ENCODE measurements at regions not wholly inside any gene's neighbourhood (a gene's known extent, or its start where the extent isn't known, plus 50 kb on each side); places are given as distances from the start of the nearest gene placed in this dataset.
A peak's percentile ranks its signal among the peaks of the same experiment; 100 is the strongest.
"Not testable (repeated sequence)": the region's sequence is repeated elsewhere in the genome, so short reads cannot be mapped to it uniquely, and the experiment has no call there.

GRCh38 chr10:118439824-118440223 is 97.7 kb upstream of the FAM204A start:
- TF ChIP-seq POLR2A (IDR thresholded peaks at IDR 0.05) (no peak), POLR2AphosphoS5 (IDR thresholded peaks at IDR 0.05) (no peak), CTCF (IDR thresholded peaks at IDR 0.05) (no peak)
- intact Hi-C loops (cut with DNase I), result no loop called here
- Histone ChIP-seq H3K4me1 (replicated peaks) (no peaks in the 10 kb centered on the region), H3K27me3 (replicated peaks; ENCODE audit: insufficient read depth) (no peaks in the 10 kb centered on the region), H3K36me3 (no peaks in the 10 kb centered on the region), H3K27ac (no peak overlapping the region), H3K9me3 (no peaks in the 10 kb centered on the region), H3K4me3 (no peak overlapping the region)
- WGBS, result 59% methylated on average over 3 of the region's 3 CpGs
- DNase-seq (ENCODE audit: low spot score), result no peak

GRCh38 chr10:118436742-118437141 is 94.6 kb upstream of the FAM204A start:
- Histone ChIP-seq H3K27me3 (replicated peaks; ENCODE audit: insufficient read depth) (no peaks in the 10 kb centered on the region), H3K27ac (no peak overlapping the region), H3K4me1 (replicated peaks) (no peaks in the 10 kb centered on the region), H3K4me3 (no peak overlapping the region), H3K9me3 (no peaks in the 10 kb centered on the region), H3K36me3 (no peaks in the 10 kb centered on the region)
- TF ChIP-seq POLR2A (IDR thresholded peaks at IDR 0.05), result no peak
- no peak for TF ChIP-seq CTCF (IDR thresholded peaks at IDR 0.05)
- no peak for TF ChIP-seq POLR2AphosphoS5 (IDR thresholded peaks at IDR 0.05)
- DNase-seq (ENCODE audit: low spot score), result no peak
- intact Hi-C loops (cut with DNase I), result no loop called here
- 39% methylated on average over 1 of the region's 1 CpG for WGBS

- Histone ChIP-seq H3K4me1 (replicated peaks) (no peaks in the 10 kb centered on the region), H3K9me3 (no peaks in the 10 kb centered on the region), H3K36me3 (no peaks in the 10 kb centered on the region), H3K27me3 (replicated peaks; ENCODE audit: insufficient read depth) (no peaks in the 10 kb centered on the region), H3K27ac (no peak overlapping the region), H3K4me3 (no peak overlapping the region)
- intact Hi-C loops (cut with DNase I), result no loop called here
- DNase-seq (ENCODE audit: low spot score), result no peak
- no peak for TF ChIP-seq CTCF (IDR thresholded peaks at IDR 0.05)
- WGBS, result 90% methylated on average over 6 of the region's 6 CpGs
Observed at GRCh38 chr10:118430190-118430589, 88.1 kb upstream of the FAM204A start.

- no peaks in the 10 kb centered on the region for H3K27me3 ChIP-seq (replicated peaks; ENCODE audit: insufficient read depth)
- 14% methylated on average over 15 of the region's 15 CpGs for WGBS
- no peaks in the 10 kb centered on the region for H3K9me3 ChIP-seq
- H3K27ac ChIP-seq, result no peak overlapping the region
- peak; percentile 63 for DNase-seq (ENCODE audit: low spot score)
- TF ChIP-seq CTCF (IDR thresholded peaks at IDR 0.05) (peak in 3 of 4 experiments; percentile 51 to 70 (median 69)), POLR2A (IDR thresholded peaks at IDR 0.05) (no peak)
- H3K36me3 ChIP-seq, result no peaks in the 10 kb centered on the region
- H3K4me1 ChIP-seq (replicated peaks), result no peaks in the 10 kb centered on the region
- intact Hi-C loops (cut with DNase I), result loop anchor here (5.0 kb wide), 1 partner anchor 927 kb away; no protein-coding TSS in a partner anchor
- H3K4me3 ChIP-seq, result no peak overlapping the region
Observed at GRCh38 chr10:118423800-118424442, 81.8 kb upstream of the FAM204A start.

GRCh38 chr10:118422241-118422640 is 80.1 kb upstream of the FAM204A start:
- TF ChIP-seq POLR2AphosphoS5 (IDR thresholded peaks at IDR 0.05) (no peak), POLR2A (IDR thresholded peaks at IDR 0.05) (no peak), CTCF (IDR thresholded peaks at IDR 0.05) (no peak)
- intact Hi-C loops (cut with DNase I), result loop anchor here (5.0 kb wide), 1 partner anchor 925 kb away; no protein-coding TSS in a partner anchor
- Histone ChIP-seq H3K27ac (no peak overlapping the region), H3K4me1 (replicated peaks) (no peaks in the 10 kb centered on the region), H3K27me3 (replicated peaks; ENCODE audit: insufficient read depth) (no peaks in the 10 kb centered on the region), H3K4me3 (no peak overlapping the region), H3K36me3 (no peaks in the 10 kb centered on the region), H3K9me3 (no peaks in the 10 kb centered on the region)
- DNase-seq (ENCODE audit: low spot score), result no peak
- 75% methylated on average over 7 of the region's 7 CpGs for WGBS

- H3K4me1 ChIP-seq (replicated peaks); H3K27me3 ChIP-seq (replicated peaks; ENCODE audit: insufficient read depth); H3K9me3 ChIP-seq; H3K27ac ChIP-seq; DNase-seq (ENCODE audit: low spot score); H3K36me3 ChIP-seq; H3K4me3 ChIP-seq: not testable (repeated sequence)
- intact Hi-C loops (cut with DNase I), result loop anchor here (5.0 kb wide), 1 partner anchor 923 kb away; no protein-coding TSS in a partner anchor
- WGBS, result 97% methylated on average over 2 of the region's 2 CpGs
Observed at GRCh38 chr10:118420049-118420448, 77.9 kb upstream of the FAM204A start.

Data from prostate gland (tissue), 2 donors.